NCI-H1417 (cell line): ENCODE measurements at regions not wholly inside any gene's neighbourhood (a gene's known extent, or its start where the extent isn't known, plus 50 kb on each side); places are given as distances from the start of the nearest gene placed in this dataset.

Source experiments
- DNase-seq, 3 experiments: peaks; one replicate each; lab custom pipeline; 2025; lab: John Stamatoyannopoulos, UW

DNA sequence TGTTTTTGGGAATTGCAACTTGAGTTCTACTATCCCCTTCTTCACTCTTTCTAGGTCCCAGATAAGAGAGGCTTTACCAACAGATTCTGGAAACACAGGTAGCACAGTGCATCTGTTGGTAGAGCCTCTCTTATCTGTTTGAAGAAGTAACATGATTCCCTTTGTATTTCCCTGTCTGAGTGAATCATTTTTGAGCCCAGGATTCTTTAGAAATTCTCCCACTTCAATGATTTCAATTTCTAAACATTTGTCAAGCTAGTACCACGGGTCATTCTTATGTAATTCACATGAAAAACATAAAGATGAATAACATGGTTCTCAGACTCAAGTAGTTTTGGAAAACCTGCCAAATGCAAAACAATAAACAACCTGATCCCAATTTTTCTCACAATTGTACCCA lies 72.0 kb upstream of the DUSP10 start:
- DNase-seq: no peak

DNA sequence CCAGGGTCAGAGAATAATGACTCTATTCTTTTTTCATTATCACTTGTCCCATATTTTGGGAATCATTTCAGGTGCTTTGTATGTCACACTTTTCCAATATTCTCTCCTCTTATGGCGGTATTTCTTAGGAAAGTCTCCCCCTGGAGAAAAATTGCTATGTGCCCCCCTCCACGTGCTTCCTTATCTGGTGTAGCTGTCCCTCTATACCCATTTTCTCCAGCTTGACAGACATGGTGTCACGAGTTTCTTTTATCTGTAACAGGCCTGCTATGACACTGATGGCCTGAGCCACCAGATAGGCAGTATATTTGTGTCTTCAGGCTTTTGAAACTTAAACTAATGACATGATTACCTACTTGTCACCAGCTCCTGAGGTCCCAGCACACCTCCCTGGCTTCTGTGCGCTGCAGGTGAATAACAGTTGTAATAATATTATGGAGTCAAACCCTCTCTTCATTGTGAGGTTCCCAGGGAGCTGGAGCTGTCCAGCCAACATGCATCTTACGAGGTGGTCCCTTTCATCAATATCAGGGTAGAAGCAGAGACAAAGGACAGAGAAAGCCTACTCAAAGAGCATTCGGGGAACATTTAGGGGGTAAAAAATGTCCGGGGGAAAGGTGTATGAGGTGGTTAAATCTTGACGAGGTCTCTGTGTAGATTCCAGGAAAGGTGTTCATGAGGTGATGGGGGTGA lies 71.2 kb upstream of the DUSP10 start:
- no peak for DNase-seq

DNA sequence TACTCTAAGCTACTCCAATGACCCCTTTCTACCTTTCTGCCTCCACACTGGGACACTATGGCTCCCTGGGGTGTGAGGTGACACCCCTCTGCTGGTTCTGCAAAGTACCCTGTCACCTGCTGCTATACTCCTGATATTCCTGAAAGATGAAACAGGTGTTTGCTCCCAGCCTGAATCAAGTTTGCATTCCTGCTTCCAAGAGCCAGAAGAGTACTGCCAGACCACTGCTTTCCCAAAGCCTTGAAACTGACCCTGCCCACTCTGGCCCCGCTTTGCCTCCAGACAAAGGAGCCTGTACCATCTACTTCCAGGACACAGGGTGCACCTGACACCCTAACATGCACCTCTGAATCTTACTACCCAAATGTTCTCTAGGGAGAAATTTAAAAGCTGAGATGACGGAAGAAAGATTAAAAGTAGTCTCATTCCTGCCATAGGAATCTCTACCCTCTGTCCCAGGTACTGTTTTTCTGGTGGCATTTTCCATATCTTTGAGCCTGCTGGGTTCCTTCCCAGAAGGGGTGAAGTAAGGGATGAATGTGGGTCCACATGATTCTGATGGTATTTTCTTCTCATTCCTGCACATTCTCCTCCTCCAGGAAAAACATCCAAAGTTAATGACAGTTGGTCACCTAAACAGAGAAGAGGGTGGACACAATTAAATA lies 70.3 kb upstream of the DUSP10 start:
- DNase-seq: no peak

DNA sequence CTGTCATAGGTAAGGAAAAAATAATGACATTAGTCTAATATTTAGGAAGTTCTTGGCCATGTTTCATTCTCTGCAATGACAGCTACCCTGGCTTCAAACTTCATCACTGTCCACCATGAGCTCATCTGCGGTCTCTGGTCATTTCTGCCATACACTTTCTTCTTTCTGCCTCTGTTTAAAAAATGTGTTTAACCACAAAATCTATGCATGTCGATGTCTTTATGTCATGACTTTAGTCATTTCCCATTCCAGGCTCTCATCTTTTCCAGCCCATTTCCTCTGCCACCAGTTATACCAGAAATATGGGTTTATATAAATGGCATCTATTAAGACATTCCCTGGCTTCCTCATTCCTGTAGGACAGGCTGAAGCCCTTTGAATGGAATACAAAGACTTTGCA lies 68.5 kb upstream of the DUSP10 start:
- DNase-seq: no peak

DNA sequence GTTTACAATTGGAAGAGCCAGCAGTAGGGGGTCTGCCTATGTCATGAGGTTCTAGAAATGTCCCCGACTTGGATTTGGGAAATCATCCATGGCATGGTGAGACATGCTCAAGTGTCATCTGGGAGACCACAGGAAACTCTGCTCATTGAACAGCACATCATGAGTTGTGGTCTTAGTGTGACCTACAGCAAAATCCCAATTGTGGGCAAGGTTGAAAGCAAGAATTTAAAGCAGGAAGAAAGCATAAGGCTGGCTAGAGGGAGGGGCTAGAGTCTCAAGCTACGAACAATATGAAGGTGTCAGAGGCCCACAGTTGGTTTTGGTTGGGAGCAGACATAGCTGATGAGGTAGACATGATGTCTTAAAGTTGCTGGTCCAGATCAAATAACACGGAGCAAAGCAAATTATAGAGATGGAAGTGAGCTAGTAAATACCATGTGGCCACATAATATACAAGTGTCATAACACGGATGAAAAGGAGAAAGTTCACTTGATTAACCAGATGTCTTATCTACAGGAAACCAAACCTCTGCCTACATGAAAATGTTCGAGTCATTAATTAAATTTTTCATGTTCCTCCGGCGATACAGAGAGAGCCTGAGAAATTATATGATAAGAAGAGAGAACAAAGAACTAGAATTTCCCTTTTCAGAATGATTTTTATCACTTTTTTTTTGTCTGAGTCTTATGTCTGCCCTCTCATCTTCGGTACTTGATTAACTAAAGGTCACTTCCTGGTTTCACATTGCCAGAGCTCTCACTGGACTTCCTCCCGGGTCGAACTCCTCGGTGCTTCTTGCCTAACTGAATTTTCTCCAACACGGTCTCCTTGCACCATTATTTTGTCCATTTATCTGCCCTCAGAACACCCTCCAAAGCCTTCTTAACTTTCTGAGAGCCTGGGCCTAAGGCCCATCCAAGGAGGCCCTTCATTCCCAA lies 67.5 kb upstream of the DUSP10 start:
- no peak for DNase-seq

DNA sequence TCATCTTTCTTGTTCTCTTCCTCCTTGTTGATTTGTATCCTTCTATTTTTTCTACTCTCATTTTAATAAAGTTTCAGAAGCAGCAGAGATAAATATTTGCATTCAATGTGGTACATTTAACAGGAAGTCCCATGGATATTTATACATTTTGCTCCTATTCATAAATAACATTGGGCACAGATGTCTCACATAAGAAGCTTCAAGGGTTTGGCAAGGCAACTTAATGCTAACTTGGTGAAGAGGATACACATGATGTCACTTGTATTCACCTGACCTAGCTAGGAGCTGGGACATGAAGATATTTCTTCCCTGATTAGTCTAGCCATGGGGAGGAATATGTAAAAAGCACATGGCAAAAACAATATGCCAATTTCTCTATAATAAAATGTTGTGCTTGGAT lies 65.1 kb upstream of the DUSP10 start:
- no peak for DNase-seq

DNA sequence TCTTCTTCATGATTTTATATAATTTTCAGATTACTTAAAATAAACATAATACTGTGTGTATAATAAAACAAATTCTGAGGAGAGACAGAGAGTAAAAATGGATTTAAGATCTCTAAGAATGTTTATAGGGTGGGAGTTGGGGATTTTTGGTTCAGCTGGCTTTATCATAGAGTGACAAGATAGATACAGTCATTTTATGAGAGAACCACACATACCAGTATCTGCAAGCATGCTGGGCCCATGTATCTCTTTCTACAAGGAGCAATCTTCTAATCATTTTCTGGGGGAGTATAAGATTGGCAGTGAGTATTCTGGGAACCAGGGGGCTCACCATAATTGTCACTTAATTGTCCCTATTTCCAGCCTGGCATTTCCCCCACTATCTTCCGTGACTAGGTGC lies 64.3 kb upstream of the DUSP10 start:
- DNase-seq: no peak

DNA sequence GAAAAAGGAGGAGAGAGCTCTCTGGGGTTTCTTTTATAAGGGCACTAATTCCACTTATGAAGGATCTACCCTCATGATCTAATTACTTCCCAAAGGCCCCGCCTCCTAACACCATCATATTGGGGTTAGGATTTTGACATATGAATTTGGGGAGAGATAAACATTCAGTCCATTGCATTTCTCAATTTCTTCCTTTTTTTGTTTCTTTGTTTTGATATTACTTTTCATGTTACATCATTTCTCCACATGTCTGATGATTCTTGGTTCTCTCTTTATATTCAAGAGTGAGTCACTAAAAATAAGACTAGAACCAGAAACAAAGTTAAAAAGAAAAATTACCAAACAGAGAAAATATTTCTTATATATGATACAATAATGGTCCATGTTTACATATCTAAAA lies 63.2 kb upstream of the DUSP10 start:
- no peak for DNase-seq

DNA sequence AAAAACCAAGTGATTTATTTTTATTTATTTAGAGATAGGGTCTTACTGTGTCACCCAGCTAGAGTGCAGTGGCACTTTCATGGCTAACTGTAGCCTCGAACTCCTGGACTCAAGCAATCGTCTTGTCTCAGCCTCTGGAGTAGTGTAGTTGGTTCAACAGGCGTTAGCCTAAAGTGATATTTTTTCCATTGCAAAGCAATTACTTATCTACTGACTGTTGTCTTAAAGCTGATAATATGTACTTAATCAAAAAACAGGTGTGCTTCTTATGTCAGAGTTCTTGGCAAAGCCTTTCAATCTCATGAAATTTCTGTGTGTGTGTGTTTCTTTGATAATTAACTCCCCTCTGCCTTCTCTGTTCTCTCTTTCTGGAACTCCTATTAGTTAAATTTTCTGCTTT lies 62.4 kb upstream of the DUSP10 start:
- no peak for DNase-seq

DNA sequence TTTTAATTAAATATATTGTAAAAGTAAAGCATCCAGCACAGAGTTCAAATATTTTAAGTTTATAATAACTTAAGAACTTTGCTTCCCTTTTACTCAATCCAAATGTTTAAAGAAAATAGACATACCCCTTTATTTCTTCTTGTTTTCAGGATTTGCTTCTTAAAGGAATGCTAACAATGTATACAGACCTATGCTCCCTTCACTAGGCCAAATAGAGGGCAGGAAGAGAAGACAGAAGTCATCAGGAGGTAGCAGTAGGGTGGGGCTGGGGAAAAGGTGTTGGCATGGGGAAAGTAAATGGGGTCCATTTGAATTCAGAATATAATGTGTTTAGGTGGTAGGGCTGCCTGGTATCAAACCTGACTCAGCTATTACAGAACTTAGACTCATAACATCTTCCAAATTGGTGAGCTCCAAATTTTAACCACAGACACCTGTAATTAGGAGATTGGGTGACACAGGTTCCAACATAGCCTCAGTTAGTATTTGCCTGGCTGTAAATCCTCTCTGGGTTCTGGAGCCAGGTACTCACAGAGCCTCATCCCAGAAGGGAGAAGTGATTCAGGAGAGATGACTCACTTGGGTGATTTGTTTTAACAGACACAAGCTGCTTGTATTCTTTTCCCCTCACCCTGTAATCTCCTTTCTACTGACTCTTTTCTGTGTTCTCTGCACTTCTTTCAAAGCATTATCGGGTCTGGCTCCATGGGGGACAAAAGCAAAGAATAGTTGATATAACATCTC lies 60.1 kb upstream of the DUSP10 start:
- no peak for DNase-seq

DNA sequence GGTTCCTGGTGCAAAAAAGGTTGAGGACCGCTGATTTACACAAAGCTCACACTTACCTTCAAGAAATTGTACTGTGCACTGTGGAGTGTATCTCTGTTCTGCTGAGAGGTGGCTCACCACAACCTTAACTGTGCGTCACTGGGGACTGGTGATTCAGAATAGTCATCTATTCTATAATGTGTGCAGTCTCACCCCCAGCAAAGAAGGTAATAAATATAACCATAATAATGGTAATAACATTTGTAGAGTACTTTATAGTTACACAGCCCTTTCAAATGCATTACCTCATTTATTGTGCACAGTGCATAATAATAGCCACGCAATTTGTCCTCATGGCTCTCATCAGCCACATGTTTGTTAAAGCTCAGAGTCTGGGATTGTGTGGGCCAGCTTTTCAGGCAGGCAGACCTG lies 59.4 kb upstream of the DUSP10 start:
- DNase-seq: no peak

- DNase-seq: no peak
Observed at GRCh38 chr1:221800831-221801230, 58.9 kb upstream of the DUSP10 start.

GRCh38 chr1:221797506-221797905 lies 55.6 kb upstream of the DUSP10 start:
- no peak for DNase-seq

GRCh38 chr1:221796700-221797099 lies 54.8 kb upstream of the DUSP10 start:
- no peak for DNase-seq

DNA sequence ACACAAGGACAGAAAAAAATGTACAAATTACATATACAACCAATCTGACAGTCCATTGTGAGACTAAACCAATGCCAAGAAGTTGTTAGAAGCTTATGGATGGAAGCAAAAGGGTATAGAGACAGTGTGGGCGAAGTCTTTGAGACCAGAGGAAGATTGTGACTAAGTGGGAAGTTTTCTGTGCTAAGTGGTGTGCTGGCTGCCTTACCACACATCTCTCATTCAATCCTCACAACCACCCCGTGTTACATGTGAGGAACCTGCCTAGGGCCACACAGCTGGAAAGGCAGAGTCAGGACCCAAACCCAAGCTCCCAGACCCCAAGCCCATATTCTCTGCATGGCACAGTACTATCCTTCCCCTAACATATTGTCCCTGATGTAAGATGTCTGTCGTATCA lies 53.5 kb upstream of the DUSP10 start:
- no peak for DNase-seq

DNA sequence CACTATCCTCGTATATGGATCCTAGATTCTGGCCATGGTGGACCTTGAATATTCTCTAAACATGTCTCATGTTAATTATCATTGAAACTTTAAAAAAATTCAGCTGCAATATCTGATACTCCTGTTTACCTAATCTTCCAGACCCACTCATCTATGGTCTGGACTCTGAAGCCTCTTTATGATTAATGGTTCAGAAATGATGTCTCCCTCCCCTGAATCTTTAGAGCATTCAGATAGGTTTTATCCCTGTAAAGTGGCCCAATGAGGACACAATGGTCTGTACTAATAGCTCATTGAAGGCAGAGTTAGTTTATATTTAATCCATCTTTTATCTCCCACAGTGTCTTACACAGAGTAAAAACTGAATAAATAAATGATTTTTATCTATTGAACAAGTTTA lies 53.0 kb upstream of the DUSP10 start:
- DNase-seq: no peak

DNA sequence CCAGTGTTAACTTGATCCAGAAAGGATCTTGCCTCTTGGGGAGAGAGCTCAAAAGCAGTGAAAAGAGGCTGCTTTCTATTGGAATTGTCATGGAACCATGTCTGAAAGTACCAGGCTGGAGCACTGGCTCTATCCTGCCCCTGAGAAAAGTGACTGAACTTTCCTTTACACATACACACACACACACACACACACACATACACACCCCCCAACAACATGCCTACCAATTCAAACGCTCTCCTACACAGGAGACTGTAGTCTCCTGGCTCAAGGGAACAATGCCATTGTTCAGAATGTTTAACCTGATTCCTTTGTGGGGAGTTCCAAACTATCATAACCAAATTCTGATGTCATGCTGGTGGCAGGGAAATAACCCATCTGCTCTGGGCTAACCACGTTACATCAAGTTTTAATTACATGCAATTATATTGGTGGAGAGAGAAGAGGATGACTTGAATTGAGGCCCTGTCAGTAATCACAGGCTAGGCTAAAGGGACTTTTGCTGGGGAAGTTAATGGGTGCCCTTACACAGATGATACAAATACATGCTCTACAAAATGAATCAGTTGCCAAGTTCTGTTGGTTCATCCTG lies 52.3 kb upstream of the DUSP10 start:
- peak in 1 of 3 experiments; percentile 17 for DNase-seq

DNA sequence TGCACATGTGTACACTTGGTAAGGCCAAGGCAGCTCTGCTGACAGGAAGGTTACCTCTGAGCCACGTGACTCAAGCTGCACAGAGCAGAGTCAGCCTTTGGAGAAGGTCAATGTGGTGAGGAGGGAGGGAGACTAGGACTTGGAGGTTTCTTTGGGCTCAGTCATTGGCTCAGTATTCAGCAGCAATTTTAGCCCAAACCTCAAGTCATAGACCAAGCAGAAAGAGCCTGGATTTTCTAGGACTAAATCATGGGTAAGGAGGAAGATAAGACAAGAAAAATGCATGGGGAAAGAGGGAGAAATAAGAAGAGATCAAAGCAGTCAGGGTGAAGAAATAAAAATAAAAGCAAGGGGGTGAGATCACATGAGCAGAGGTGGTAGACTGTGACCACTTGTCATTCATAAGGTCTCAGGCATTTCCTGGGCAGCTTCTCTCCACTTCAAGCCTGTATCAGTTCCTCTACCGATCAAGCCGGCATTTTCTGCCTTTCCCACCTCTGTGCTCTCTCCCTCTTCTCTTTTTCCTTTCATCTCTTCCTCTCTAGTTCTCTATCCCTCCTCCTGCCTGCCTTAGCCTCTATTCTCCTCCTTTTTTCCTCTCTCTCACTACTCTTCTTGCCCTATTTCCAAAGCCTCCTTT lies 51.7 kb upstream of the DUSP10 start:
- no peak for DNase-seq

DNA sequence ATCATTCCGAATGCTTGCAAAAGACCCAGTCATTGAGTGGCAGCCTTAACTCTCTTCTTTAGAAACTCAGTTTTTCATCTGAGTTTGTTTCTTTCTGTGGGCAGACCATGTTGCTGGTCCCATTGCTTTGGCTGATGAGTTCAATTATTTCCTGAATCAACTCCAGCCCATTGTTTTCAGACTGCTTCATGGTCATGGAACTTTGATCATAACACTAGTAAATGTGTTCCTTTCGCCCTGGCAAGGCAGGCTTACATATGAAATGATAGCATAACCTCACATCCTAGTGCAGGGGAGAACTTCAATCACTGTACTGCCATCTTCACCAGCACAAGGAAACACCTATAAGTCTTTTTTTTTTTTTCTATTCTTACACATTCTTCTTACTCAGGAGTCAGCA lies 50.0 kb upstream of the DUSP10 start:
- no peak for DNase-seq
